Type B pancreatic cell (in vitro differentiated cells): ENCODE measurements at regions not wholly inside any gene's neighbourhood (a gene's known extent, or its start where the extent isn't known, plus 50 kb on each side); places are given as distances from the start of the nearest gene placed in this dataset.

ENCODE experiments used
- DNase-seq: peaks from one replicate; pipeline ENCODE4 v3.0.0; 2021; ENCODE audit warnings: mixed read lengths; ENCODE audit not compliant: unreplicated experiment; ENCODE audit errors: extremely low spot score
- H3K27ac Mint-ChIP-seq: 2 replicates; pipeline ENCODE4 v1.8.0; 2021; ENCODE audit warnings: mild to moderate bottlenecking, mixed read lengths
- H3K27me3 Mint-ChIP-seq: 2 replicates; pipeline ENCODE4 v1.8.0; 2021; ENCODE audit warnings: mixed read lengths
- H3K36me3 Mint-ChIP-seq: 2 replicates; pipeline ENCODE4 v1.8.0; 2021; ENCODE audit warnings: mixed read lengths
- H3K4me1 Mint-ChIP-seq: one replicate; pipeline ENCODE4 v1.8.0; 2021; ENCODE audit warnings: mixed read lengths; ENCODE audit not compliant: unreplicated experiment
- H3K4me3 Mint-ChIP-seq: 2 replicates; pipeline ENCODE4 v1.8.0; 2021; ENCODE audit warnings: mild to moderate bottlenecking, mixed read lengths
- H3K9me3 Mint-ChIP-seq: 2 replicates; pipeline ENCODE4 v1.8.0; 2021; ENCODE audit warnings: mixed read lengths
- TF ChIP-seq, protein P1 (sequence below): fragments of 200-600 bp; sonication (generic); conservative IDR thresholded peaks from 2 replicates; pipeline ENCODE4 v1.5.0; 2021; ENCODE audit warnings: antibody characterized with exemption, mild to moderate bottlenecking

DNA sequence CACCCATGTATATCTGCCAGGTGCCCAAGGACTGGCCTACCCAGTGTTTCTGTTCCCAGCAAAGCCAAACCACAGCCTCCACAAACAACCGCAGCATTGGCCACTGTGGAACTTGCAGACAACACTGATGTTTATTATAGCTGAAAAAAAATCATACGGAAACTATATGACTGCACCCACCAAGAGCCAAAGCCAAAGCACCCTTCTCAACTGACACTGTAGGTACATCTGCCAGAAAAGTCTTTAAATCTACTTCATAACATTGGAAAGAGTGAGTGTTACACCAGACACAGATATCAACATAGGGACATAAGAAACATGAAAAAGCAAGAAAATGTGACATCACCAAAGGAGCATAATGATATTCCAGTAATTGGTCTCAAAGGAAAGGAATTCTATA lies 428.0 kb downstream of the PSAT1 start:
- Mint-ChIP-seq H3K4me3 (no peak overlapping the region), H3K27ac (no peak overlapping the region), H3K4me1 (no peaks in the 10 kb centered on the region), H3K9me3 (peaks cover 5% of the 10 kb centered on the region), H3K36me3 (no peaks in the 10 kb centered on the region), H3K27me3 (no peaks in the 10 kb centered on the region)
- TF ChIP-seq, protein P1, sequence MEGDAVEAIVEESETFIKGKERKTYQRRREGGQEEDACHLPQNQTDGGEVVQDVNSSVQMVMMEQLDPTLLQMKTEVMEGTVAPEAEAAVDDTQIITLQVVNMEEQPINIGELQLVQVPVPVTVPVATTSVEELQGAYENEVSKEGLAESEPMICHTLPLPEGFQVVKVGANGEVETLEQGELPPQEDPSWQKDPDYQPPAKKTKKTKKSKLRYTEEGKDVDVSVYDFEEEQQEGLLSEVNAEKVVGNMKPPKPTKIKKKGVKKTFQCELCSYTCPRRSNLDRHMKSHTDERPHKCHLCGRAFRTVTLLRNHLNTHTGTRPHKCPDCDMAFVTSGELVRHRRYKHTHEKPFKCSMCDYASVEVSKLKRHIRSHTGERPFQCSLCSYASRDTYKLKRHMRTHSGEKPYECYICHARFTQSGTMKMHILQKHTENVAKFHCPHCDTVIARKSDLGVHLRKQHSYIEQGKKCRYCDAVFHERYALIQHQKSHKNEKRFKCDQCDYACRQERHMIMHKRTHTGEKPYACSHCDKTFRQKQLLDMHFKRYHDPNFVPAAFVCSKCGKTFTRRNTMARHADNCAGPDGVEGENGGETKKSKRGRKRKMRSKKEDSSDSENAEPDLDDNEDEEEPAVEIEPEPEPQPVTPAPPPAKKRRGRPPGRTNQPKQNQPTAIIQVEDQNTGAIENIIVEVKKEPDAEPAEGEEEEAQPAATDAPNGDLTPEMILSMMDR, result no peak
- no peak for DNase-seq

GRCh38 chr9:78725503-78725902 lies 428.6 kb downstream of the PSAT1 start:
- no peak overlapping the region for H3K27ac Mint-ChIP-seq
- no peaks in the 10 kb centered on the region for H3K27me3 Mint-ChIP-seq
- no peak overlapping the region for H3K4me3 Mint-ChIP-seq
- peaks cover 5% of the 10 kb centered on the region for H3K9me3 Mint-ChIP-seq
- DNase-seq, result no peak
- no peaks in the 10 kb centered on the region for H3K36me3 Mint-ChIP-seq
- H3K4me1 Mint-ChIP-seq, result no peaks in the 10 kb centered on the region
- TF ChIP-seq, protein P1, result no peak

- no peak for DNase-seq
- H3K4me3 Mint-ChIP-seq, result no peak overlapping the region
- no peaks in the 10 kb centered on the region for H3K36me3 Mint-ChIP-seq
- no peaks in the 10 kb centered on the region for H3K27me3 Mint-ChIP-seq
- H3K4me1 Mint-ChIP-seq, result no peaks in the 10 kb centered on the region
- H3K27ac Mint-ChIP-seq, result no peak overlapping the region
- TF ChIP-seq, protein P1, result no peak
- H3K9me3 Mint-ChIP-seq, result no peaks in the 10 kb centered on the region
Observed at GRCh38 chr9:78745331-78745730, 448.4 kb downstream of the PSAT1 start.

GRCh38 chr9:78746010-78746409 lies 449.1 kb downstream of the PSAT1 start:
- Mint-ChIP-seq H3K9me3 (no peaks in the 10 kb centered on the region), H3K36me3 (no peaks in the 10 kb centered on the region), H3K27ac (no peak overlapping the region), H3K27me3 (no peaks in the 10 kb centered on the region), H3K4me3 (no peak overlapping the region), H3K4me1 (no peaks in the 10 kb centered on the region)
- DNase-seq, result no peak
- TF ChIP-seq, protein P1, result no peak

GRCh38 chr9:78753039-78753438 lies 456.1 kb downstream of the PSAT1 start:
- Mint-ChIP-seq H3K4me3 (no peak overlapping the region), H3K9me3 (no peaks in the 10 kb centered on the region), H3K27ac (no peak overlapping the region), H3K27me3 (peaks cover 3% of the 10 kb centered on the region), H3K4me1 (no peaks in the 10 kb centered on the region), H3K36me3 (no peaks in the 10 kb centered on the region)
- TF ChIP-seq, protein P1, result no peak
- no peak for DNase-seq
